HUES48 (cell line): ENCODE measurements at regions not wholly inside any gene's neighbourhood (a gene's known extent, or its start where the extent isn't known, plus 50 kb on each side); places are given as distances from the start of the nearest gene placed in this dataset.
"Not testable (repeated sequence)": the region's sequence is repeated elsewhere in the genome, so short reads cannot be mapped to it uniquely, and the experiment has no call there.

Experiments
- H3K27ac ChIP-seq: one replicate; pipeline ENCODE4 v1.7.0; 2013; ENCODE audit warnings: low read depth, low read length, inconsistent platforms
- H3K27me3 ChIP-seq: 2 replicates; pipeline ENCODE4 v1.6.1; 2013; ENCODE audit warnings: mild to moderate bottlenecking, low read length; ENCODE audit not compliant: control insufficient read depth, insufficient read depth
- H3K36me3 ChIP-seq: 2 replicates; pipeline ENCODE4 v1.6.1; 2013; ENCODE audit warnings: low read length; ENCODE audit not compliant: control insufficient read depth, insufficient read depth
- H3K4me1 ChIP-seq: 2 replicates; pipeline ENCODE4 v1.6.1; 2013; ENCODE audit warnings: mild to moderate bottlenecking, low read length; ENCODE audit not compliant: control insufficient read depth, insufficient read depth
- H3K4me3 ChIP-seq: 2 replicates; pipeline ENCODE4 v1.5.1; 2013; ENCODE audit warnings: mild to moderate bottlenecking, low read depth, low read length
- H3K9ac ChIP-seq: 2 replicates; pipeline ENCODE4 v1.6.1; 2013; ENCODE audit warnings: mild to moderate bottlenecking, low read depth, low read length, moderate library complexity
- H3K9me3 ChIP-seq: 2 replicates; pipeline ENCODE4 v1.6.1; 2013; ENCODE audit warnings: low read length; ENCODE audit not compliant: control insufficient read depth, insufficient read depth

DNA sequence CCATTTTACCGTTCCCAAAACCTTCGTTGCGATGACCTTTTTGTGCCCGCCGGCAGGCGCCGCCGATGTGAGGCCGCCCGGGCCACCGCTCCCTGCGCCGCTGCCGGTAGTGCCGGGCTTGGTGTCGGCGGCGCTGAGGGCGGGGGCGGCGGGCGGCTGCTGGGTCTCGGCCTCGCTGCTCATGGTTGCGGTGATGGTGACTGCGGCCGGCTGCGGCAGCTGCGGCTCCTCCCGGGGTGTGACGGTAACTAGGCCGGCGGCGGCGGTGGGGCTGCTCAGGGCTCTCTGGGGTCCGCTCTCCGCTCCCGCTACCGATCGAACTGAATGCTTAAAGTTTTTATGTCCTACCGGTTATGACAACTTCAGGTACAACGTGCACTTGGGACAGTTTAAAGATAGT is 472.6 kb upstream of the CCDC196 start:
- not testable (repeated sequence) for H3K4me3 ChIP-seq, H3K27ac ChIP-seq, H3K36me3 ChIP-seq, H3K27me3 ChIP-seq, H3K9me3 ChIP-seq, H3K9ac ChIP-seq
- peaks cover 30% of the 10 kb centered on the region for H3K4me1 ChIP-seq

DNA sequence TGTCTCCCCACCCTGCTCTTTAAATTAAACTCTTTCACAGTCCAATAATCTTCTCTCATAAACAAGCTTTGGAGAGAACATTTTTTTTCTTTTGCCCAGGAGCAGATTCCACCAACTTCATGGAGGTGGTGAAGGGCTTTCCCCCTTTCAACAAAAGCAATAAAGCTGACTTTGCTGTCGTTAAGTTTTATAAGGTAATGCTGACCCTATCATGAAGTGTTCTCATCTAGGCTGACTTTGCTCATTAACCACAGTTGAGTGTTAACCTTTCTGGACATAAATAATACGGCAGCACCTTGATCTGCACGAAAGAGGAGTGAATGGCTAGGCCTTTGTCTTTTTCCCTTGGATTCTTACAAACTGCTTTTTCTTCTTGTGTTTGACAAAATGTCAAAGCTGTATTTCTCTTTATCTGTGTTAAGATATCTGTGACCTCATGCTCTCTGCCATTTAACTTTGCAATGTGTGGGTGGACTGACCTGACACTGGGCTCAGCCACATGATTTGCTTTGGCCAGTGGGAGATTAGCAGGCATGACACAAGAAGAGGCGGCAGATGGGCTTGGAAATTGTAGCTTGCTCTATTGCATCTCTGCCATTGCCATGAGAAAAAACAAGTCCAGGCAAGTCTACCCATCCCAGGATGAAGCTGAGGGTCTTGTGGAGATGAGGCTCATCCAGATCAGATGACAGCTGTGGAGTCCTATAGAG is 470.9 kb upstream of the CCDC196 start:
- Histone ChIP-seq H3K9ac (no peak overlapping the region), H3K36me3 (no peaks in the 10 kb centered on the region), H3K9me3 (no peaks in the 10 kb centered on the region), H3K4me1 (peaks cover 19% of the 10 kb centered on the region), H3K27me3 (no peaks in the 10 kb centered on the region), H3K27ac (no peak overlapping the region), H3K4me3 (no peak overlapping the region)

DNA sequence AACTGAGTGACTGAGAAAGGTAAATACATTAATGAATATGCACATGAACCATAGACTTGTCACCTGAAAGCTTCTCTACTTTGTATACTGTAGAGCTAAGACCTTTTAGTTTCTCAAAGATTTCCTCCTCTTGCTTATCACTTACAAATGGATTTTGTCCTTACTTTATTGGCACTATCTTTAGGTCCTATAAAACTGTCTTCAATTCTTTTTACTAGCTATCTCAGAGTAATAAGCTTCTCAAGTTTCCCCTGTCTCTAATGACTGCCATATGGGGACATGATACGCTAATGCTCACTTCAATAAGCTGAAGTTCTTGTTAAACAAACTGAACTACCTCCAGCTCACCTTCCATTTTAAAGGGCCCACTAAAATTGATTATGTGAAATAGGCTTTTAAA is 468.2 kb upstream of the CCDC196 start:
- H3K4me3 ChIP-seq: no peak overlapping the region
- H3K27ac ChIP-seq: no peak overlapping the region
- no peaks in the 10 kb centered on the region for H3K36me3 ChIP-seq
- H3K27me3 ChIP-seq: no peaks in the 10 kb centered on the region
- H3K4me1 ChIP-seq: no peaks in the 10 kb centered on the region
- H3K9ac ChIP-seq: no peak overlapping the region
- no peaks in the 10 kb centered on the region for H3K9me3 ChIP-seq

DNA sequence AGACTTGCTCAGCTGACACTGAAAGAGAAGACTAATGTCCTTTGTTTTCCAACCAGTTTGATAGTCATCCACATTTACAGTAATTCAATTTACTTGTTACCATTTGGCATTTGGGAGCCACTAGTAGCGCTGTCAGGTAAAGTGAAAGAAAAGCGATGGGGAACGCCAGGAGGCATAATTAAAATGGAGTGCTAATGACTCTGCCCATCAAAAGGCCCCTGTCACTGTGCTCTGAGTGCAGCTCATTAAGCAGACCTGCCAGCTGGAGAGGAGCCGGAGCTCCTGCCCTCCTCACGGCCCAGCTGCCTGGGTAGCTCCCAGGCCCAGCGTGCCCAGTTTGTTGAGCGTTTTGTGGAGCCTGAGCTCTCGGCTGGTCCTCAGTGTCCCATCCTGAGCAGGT is 463.6 kb upstream of the CCDC196 start:
- no peak overlapping the region for H3K4me3 ChIP-seq
- H3K27me3 ChIP-seq: no peaks in the 10 kb centered on the region
- H3K9ac ChIP-seq: no peak overlapping the region
- H3K9me3 ChIP-seq: no peaks in the 10 kb centered on the region
- no peaks in the 10 kb centered on the region for H3K4me1 ChIP-seq
- no peak overlapping the region for H3K27ac ChIP-seq
- no peaks in the 10 kb centered on the region for H3K36me3 ChIP-seq

DNA sequence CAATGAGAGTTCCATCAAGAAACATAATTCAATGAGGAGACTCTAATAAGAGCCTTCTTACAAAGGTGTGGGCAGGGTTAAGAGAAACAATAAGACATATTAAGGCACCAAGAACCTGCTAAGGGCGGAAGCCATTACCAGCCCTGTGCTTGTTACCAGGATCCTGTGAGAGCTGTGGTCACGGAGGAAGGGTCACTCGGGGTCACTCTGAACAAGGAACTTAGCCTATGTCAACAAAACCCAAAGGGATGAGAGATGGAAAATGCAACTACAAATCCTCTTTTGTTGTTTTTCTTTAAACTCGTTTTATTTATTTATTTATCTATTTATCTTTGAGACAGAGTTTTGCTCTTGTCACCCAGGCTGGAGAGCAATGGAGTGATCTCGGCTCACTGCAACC is 460.4 kb upstream of the CCDC196 start:
- no peaks in the 10 kb centered on the region for H3K27me3 ChIP-seq
- no peaks in the 10 kb centered on the region for H3K4me1 ChIP-seq
- no peak overlapping the region for H3K27ac ChIP-seq
- H3K9me3 ChIP-seq: no peaks in the 10 kb centered on the region
- H3K9ac ChIP-seq: no peak overlapping the region
- H3K36me3 ChIP-seq: no peaks in the 10 kb centered on the region
- no peak overlapping the region for H3K4me3 ChIP-seq

DNA sequence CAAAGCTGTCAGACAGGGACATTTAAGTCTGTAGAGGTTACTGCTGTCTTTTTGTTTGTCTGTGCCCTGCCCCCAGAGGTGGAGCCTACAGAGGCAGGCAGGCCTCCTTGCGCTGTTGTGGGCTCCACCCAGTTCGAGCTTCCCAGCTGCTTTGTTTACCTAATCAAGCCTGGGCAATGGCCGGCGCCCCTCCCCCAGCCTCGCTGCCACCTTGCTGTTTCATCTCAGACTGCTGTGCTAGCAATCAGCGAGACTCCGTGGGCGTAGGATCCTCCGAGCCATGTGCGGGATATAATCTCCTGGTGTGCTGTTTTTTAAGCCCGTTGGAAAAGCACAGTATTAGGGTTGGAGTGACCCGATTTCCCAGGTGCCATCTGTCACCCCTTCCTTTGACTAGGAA is 454.2 kb upstream of the CCDC196 start:
- peaks cover 17% of the 10 kb centered on the region for H3K9me3 ChIP-seq
- H3K27ac ChIP-seq, H3K4me1 ChIP-seq, H3K27me3 ChIP-seq, H3K4me3 ChIP-seq, H3K36me3 ChIP-seq, H3K9ac ChIP-seq: not testable (repeated sequence)

DNA sequence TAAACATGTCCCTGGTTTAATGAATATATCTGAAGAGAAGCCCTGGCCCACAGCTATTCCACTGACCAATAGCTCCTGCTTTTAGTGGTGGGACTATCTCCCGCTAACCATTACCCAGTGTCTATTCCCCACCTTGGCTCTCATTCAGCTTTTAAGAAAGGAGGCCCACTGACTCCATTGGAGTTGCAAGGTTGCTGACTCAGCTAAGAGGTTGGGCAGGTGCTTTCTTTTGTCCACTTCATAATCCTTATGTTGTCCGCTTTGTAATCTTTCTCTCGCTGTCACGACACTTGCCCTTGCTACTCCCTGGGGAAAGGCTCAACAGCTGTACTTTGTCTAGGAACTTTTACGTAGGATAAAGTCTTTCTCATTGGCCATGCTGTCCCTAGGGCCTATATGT is 453.4 kb upstream of the CCDC196 start:
- H3K9me3 ChIP-seq: peaks cover 17% of the 10 kb centered on the region

DNA sequence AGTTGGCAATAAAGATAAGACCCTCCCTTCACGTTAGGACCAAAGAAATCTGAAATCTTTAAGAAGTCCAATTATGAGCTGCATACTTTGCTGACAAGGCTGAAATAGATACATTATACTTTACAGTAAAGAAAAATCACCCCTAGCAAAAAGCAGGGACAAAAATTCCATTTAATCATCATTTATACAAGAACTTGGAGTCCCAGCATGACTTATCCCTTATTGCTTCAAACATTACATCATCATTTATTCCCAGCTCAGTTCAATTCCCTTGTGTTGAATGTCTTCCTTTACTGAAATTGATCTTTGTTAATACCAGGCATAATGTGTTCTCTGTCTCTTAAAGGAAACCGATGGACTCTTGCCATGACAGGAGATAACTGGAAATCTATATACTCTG is 449.6 kb upstream of the CCDC196 start:
- no peak overlapping the region for H3K27ac ChIP-seq

More for the DNA sequence above, 453.4 kb upstream of the CCDC196 start:
- Histone ChIP-seq H3K36me3 (no peaks in the 10 kb centered on the region), H3K9ac (no peak overlapping the region), H3K4me1 (no peaks in the 10 kb centered on the region), H3K4me3 (no peak overlapping the region), H3K27me3 (no peaks in the 10 kb centered on the region), H3K27ac (no peak overlapping the region)

DNA sequence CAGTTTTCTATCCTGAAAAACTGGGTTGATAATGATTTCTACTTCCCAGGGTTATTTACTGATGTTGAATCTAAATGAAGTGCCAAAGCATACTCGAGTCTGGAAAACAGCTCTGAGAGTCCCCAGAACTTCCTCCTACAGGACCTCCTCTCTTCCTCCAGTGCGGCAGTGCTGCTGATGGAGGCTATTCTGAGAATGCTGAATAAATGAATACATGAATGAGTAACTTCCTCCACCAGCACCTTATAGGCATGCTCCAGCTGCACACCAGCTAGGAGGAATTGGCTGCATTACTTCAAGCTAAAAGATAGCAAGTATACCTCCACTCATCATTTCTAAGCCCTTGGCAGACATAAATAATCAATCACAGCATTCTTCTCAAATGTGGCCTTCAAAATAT is 448.8 kb upstream of the CCDC196 start:
- no peaks in the 10 kb centered on the region for H3K4me1 ChIP-seq
- H3K27me3 ChIP-seq: no peaks in the 10 kb centered on the region
- H3K4me3 ChIP-seq: no peak overlapping the region
- H3K9me3 ChIP-seq: peaks cover 15% of the 10 kb centered on the region
- no peaks in the 10 kb centered on the region for H3K36me3 ChIP-seq
- no peak overlapping the region for H3K9ac ChIP-seq
- no peak overlapping the region for H3K27ac ChIP-seq

More for the DNA sequence above, 449.6 kb upstream of the CCDC196 start:
- Histone ChIP-seq H3K4me3 (no peak overlapping the region), H3K4me1 (no peaks in the 10 kb centered on the region), H3K36me3 (no peaks in the 10 kb centered on the region), H3K9me3 (peaks cover 17% of the 10 kb centered on the region), H3K9ac (no peak overlapping the region), H3K27me3 (no peaks in the 10 kb centered on the region)

DNA sequence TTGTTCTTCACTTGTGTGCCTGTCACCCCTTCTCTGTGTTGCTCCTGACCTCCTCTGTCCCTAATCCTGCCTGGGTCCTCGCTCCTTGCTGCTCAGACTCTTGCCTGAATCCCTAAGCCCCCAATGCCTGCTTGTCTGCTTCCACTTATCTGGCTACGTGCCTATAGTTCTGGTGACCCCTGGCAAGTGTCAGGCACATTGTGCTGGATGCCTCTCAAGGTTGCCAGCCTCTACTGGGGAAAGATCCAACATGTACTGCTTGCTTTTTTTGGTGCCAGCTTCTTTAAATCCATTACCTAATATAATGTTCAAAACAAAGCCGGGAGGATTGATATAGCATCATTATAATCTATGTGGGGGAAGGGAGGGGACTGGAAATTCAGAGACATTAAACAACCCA is 448.0 kb upstream of the CCDC196 start:
- H3K9ac ChIP-seq: no peak overlapping the region
- no peak overlapping the region for H3K4me3 ChIP-seq
- H3K36me3 ChIP-seq: no peaks in the 10 kb centered on the region
- H3K9me3 ChIP-seq: peaks cover 7% of the 10 kb centered on the region
- H3K4me1 ChIP-seq: no peaks in the 10 kb centered on the region
- H3K27ac ChIP-seq: no peak overlapping the region
- H3K27me3 ChIP-seq: no peaks in the 10 kb centered on the region

DNA sequence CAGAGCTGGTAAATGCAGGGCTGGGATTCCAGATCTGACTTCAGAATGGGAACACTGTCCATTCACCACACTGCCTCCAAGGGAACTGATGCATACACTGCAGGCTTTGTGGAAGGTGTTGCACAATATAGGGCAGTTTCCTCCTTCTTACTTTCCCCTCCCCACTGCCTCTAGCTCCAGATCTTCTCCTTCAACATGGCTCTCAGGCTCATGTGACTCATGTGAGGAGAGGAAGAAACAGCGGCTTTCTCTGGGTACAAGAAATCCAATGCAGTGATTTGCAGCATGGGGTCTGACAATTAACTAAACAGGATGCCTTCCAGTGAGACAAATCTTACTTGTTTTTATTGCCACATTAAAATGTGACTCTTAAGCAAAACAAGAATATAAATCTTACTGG is 447.6 kb upstream of the CCDC196 start:
- no peak overlapping the region for H3K27ac ChIP-seq
- no peaks in the 10 kb centered on the region for H3K36me3 ChIP-seq
- H3K27me3 ChIP-seq: no peaks in the 10 kb centered on the region
- no peak overlapping the region for H3K4me3 ChIP-seq
- H3K9ac ChIP-seq: no peak overlapping the region
- no peaks in the 10 kb centered on the region for H3K4me1 ChIP-seq
- peaks cover 5% of the 10 kb centered on the region for H3K9me3 ChIP-seq
